ENCODE measurements at regions not wholly inside any gene's neighbourhood (a gene's known extent, or its start where the extent isn't known, plus 50 kb on each side); places are given as distances from the start of the nearest gene placed in this dataset.
A peak's percentile ranks its signal among the peaks of the same experiment; 100 is the strongest.
"Not testable (repeated sequence)": the region's sequence is repeated elsewhere in the genome, so short reads cannot be mapped to it uniquely, and the experiment has no call there.

DNA sequence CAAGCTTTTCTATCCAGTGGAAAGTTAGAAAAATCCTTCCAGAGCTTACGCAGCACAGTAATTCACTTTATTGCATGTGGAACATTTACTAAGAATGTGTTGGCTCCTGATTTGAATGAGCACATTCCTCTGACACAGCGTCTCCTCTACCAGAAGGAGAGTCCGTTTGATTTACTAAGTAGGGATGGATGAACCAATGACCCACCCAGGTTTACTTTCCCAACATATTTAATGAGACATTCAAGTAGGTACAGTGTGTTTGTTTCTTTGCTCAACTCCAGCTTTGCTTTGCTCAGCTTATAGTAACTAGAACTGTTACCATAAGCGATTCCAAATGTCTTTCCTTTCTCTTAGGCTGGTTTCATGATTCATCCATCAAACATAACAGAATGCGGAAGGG is 161.7 kb downstream of the SMARCA1 start:
- no peak for DNase-seq (ENCODE audit: low read depth)

DNA sequence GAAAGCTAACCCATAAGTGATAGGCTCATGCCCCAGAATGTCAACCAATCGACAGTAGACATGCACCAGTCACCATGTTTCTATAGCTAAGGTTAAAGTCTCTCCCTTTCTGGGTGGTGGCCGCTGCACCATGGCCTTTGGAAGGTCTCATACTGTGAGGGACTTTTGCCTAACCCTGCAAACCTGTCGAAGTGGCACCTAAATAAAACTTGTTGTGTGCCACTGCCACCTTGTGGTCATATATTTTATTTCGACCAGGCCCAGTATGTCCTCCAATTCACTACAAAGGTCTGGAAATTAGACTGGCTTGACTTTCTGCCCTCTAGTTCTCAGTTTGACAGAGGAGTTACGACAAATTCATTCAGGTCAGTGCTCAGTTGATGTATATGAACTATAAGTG is 163.1 kb downstream of the SMARCA1 start:
- DNase-seq (ENCODE audit: low read depth) = peak; percentile 41

DNA sequence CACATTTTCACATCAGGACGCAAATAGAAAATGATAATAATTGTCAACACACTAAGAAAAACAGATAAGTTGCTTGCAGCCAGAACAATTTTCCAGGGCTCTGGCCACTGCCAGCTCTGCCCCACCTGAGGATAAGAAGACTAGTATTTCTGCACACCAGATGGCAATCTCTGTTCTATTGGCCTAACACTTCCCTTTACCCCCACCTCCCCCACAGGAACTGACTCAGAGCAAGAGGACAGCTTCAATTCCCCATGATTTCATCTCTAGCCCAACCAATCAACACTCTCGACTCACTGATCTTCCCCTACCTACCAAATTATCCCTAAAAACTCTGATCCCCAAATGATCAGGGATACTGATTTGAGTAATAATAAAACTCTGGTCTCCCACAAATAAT is 164.0 kb downstream of the SMARCA1 start:
- peak; percentile 23 for DNase-seq (ENCODE audit: low read depth)

- not testable (repeated sequence) for DNase-seq (ENCODE audit: low read depth)
Measured at GRCh38 chrX:129357428-129357827, 165.9 kb downstream of the SMARCA1 start.

DNA sequence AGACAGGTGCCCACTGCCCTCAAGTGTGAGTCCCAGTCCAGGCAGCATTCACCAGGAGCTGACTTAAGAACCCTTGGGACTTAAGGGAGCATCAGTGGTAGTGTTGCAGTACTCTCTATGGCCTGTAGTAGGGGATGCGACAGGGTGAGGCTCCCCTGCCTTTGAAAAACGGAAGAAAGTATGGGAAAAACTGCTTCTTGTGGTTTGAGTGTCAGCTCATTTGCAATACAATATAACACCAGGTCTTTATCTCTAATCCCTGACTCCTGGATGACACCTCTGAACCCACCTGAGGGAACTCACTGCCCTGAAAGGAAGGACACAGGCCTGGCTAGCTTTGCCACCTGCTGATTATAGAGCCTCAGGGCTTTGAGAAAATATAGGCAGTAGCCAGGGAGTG is 176.0 kb downstream of the SMARCA1 start:
- no peak for DNase-seq (ENCODE audit: low read depth)

DNA sequence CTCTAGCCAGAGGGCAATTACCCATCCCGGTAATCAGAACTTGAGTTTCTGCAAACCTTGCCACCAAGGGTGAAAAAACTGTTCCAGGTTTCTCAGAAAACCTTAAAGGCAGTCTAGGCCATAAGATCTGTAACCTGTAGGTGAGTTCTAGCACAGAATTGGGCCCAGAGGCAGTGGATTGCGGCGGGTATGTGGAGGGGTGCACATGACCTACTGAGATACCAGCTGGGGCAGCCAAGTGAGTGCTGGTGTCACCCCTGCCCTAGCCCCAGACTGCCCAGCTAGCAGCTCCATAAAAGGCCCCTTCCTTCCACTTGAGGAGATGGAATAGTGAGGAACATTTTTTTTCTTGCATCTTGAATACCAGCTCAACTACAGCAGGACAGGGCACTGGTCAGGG is 176.7 kb downstream of the SMARCA1 start:
- no peak for DNase-seq (ENCODE audit: low read depth)

GRCh38 chrX:129337264-129337663 is 186.0 kb downstream of the SMARCA1 start:
- not testable (repeated sequence) for DNase-seq (ENCODE audit: low read depth)

- DNase-seq (ENCODE audit: low read depth) = no peak
Measured at GRCh38 chrX:129323115-129323514, 200.2 kb downstream of the SMARCA1 start.

DNA sequence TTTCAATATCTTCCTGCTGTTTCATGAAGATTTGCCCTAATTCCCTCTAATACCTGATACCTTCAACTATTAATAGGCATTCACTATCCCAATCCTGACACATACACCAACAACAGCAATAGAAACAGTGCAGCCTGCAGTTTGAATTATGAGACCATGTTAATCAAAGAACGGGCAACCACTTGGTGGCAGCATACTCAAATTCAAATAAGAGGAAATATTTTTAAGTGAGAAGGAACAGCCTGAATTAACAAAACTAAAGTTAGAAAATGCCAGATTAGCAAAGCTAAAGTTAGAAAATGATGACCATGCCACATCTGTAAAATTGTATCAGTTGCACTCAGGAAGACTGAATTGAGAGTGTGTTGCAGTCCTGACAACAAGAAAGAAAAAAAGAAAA is 204.9 kb downstream of the SMARCA1 start:
- peak; percentile 26 for DNase-seq (ENCODE audit: low read depth)

DNA sequence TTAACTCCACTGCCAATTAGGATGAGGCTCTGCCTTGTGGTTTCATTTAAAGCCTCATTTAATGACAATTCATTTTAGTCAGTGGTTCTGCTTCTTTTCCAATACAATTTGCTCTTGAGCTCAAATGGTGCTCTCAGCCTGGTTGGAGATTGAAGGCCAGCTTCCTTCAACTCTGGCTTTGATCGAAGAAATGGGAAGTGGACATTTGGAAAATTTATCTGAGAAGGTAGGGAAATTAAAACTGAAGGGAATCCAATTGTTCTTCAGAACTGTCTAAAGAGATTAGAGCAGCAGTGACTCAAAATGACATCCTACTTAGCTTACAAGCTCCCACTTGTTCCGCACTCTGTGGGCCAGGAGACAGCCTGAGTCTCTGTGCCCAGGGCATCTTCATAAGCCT is 206.8 kb downstream of the SMARCA1 start:
- no peak for DNase-seq (ENCODE audit: low read depth)

DNA sequence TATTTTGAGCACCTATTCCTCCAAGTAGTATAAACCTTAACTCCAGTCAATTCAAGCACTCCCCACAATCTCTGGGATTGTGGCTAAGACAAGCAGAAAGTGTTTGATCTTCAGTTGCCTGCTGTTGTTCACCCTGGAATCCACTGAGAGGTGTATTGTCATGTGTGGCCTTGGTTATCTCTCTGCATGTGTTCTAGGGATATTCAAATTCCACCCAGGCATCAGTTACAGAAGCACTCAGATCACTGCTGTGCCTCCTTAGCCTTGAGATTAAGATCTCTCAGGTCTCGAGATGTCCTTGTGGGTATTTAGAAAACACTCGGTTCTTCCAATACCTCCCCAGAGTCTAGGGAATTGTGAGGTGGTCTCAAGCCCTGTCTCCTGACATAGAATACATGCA is 213.3 kb downstream of the SMARCA1 start:
- DNase-seq (ENCODE audit: low read depth) = no peak

DNA sequence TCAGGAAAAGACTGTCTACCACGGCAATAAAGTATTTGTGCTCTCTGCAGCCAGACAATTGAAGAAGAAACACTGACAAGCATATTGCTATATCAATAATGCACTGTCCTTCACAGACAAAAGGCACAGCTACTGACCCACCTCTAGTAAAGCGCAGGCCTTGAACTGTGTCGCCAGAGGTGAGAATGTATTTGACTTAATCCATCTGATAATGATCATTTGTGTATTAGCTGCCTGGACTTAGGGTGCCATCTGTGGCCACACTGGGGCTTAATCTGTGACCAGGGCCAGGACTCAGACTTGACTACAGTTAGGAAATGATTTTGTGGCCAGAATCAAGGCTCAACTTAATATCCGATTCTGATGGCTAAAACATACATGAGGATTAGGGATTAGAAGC is 260.4 kb downstream of the SMARCA1 start:
- no peak for DNase-seq (ENCODE audit: low read depth)

- DNase-seq (ENCODE audit: low read depth) = not testable (repeated sequence)
Measured at GRCh38 chrX:129255516-129255915, 267.8 kb downstream of the SMARCA1 start.

DNA sequence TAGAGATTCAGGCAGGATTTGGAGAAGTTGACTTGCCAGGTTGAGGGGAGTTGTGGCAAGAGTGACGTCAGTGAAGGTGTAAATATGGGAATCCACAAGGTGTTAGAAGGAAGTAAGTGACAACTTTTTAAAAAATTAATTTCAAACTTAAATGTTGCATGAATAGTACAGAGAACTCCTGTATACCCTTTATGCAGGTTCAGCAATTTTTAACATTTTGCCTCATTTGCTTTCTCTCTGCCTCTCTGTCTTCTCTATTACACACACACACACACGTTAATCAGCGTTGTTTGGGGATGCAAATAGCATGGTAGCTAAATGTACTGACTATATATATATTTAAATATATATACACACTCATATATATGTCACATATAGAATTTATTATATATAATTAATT is 273.7 kb downstream of the SMARCA1 start:
- DNase-seq (ENCODE audit: low read depth) = no peak

DNA sequence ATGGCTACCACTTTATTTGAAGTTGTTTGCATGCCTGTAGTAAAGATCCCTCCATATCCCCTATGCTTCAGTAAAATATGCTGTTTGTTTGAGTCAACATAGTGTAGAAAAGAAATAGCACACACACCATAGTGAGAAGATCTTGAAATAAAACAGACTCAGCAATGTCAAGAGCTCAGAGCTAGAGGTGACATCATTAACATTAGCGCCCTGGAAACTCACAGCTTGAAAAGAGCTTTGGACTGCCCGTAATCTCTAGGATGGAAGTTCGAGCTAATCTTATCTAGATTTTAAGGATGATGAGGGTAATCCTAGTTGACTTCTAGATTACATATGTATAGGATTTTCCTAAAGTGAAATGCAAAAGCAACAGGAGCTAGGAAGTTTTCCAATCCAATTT is 275.6 kb downstream of the SMARCA1 start:
- no peak for DNase-seq (ENCODE audit: low read depth)

DNA sequence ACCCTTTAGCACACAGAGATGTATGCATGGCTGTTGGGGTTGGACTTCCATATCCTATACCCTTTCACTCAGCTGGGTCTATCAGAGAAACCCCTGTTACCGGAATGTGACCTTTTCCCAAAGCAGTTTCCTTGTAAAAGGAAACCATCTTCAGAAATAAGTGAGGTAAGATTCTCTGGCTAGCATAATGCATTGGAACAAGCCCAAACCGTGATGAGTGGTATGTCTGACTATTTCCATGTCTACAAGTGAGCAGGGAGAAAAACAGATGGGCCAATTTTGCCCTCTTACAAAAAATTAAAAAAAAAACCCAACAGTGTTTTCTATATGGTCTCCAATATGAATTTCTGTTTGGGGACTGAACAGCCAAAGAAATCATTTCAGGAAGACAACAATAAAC is 283.9 kb downstream of the SMARCA1 start:
- DNase-seq (ENCODE audit: low read depth) = peak; percentile 3

- DNase-seq (ENCODE audit: low read depth) = no peak
Measured at GRCh38 chrX:129238011-129238410, 285.3 kb downstream of the SMARCA1 start.

DNA sequence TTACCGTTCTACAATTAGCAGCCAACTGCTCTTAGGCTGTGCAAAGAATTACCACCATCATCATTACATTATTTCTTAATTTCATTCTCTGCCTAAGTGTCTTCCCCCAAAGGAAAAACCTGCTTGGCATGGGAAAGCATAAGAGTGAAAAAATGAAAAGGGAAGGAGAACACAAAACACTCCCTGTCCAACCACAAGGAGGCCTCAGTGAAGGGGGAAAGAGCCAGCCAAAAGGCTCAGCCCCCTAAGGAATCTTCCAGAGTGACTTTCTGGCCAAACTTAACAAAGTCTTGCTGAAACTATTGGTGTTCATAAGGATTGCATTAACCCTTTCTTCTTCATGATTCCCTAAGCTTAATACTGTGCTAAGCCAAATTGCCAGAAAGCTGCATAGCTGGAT is 287.4 kb downstream of the SMARCA1 start:
- no peak for DNase-seq (ENCODE audit: low read depth)

DNA sequence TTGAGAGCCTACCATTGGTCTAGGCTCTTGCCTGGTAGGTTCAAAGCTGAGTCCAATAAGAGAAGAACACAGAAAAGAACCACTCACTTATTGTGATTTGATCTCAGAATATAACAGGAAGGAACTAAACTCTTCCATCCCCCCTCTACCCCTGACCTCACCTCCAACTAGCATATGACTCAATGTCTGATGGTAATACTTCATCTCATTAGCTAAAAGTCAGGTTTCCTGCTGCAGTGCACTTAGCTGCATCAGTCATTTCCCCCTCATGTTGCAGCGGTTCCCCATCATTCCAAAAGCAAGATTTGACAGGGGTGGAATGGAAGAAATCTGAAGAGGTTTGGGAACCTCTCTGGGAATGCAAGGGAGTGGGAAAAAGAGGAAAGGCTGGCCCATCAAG is 289.5 kb downstream of the SMARCA1 start:
- no peak for DNase-seq (ENCODE audit: low read depth)

GRCh38 chrX:129230850-129231512 is 292.3 kb downstream of the SMARCA1 start:
- no peak for DNase-seq (ENCODE audit: low read depth)

GRCh38 chrX:129230168-129230567 is 293.1 kb downstream of the SMARCA1 start:
- DNase-seq (ENCODE audit: low read depth) = no peak

- DNase-seq (ENCODE audit: low read depth) = no peak
Measured at GRCh38 chrX:129227366-129227765, 295.9 kb downstream of the SMARCA1 start.

DNA sequence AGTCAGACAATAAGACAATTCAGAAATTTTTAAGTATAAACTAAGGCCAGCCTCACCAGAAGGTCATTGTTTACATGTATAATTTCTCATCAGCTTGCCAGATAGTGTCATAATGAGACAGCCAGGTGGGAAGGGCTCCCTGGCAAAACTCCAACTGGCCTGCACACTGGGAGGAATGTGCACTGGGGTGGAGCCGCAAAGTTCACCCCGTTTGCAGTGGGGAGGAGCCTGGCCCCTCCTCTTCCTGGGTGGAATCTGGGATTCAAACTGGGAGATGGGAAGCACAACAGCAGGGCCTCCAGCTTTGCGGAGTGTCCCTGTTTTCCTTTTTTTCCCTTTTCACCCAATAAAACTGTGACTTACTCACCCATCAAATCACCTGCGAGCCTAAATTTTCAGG is 329.9 kb downstream of the SMARCA1 start:
- DNase-seq (ENCODE audit: low read depth) = no peak

GRCh38 chrX:129188231-129188630 is 335.1 kb downstream of the SMARCA1 start:
- no peak for DNase-seq (ENCODE audit: low read depth)

GRCh38 chrX:129176710-129177109 is 346.6 kb downstream of the SMARCA1 start:
- DNase-seq (ENCODE audit: low read depth) = no peak

Data from EH (cell line).